Thyroid gland (tissue), 4 donors: ENCODE measurements at regions not wholly inside any gene's neighbourhood (a gene's known extent, or its start where the extent isn't known, plus 50 kb on each side); places are given as distances from the start of the nearest gene placed in this dataset.
"Not testable (repeated sequence)": the region's sequence is repeated elsewhere in the genome, so short reads cannot be mapped to it uniquely, and the experiment has no call there.

Source experiments
- DNase-seq, 2 donors: peaks; one replicate each; pipeline ENCODE4 v3.0.0-alpha.2; 2019
- H3K27ac ChIP-seq, 3 donors: fragments of 200-600 bp; sonication (generic); 1 replicate in 2 of 3; 2 replicates in 1 of 3; pipeline ENCODE4 v1.5.1; 2016 to 2019; ENCODE audit warnings: mild to moderate bottlenecking in 1 of 3, moderate library complexity in 1 of 3
- H3K27me3 ChIP-seq: fragments of 200-600 bp; sonication (generic); one replicate; pipeline ENCODE4 v1.5.1; 2019
- H3K36me3 ChIP-seq, 2 donors: fragments of 200-600 bp; sonication (generic); one replicate each; pipeline ENCODE4 v1.5.1; 2016 to 2019
- H3K4me1 ChIP-seq, 2 donors: fragments of 200-600 bp; sonication (generic); one replicate each; pipeline ENCODE4 v1.5.1; 2017 to 2019
- H3K4me3 ChIP-seq, 3 donors: fragments of 200-600 bp; sonication (generic); replicated peaks in 1 of 3; 1 replicate in 2 of 3; 2 replicates in 1 of 3; pipeline ENCODE4 v1.5.1; 2016; ENCODE audit warnings: mild to moderate bottlenecking in 1 of 3
- H3K9me3 ChIP-seq: fragments of 200-600 bp; sonication (generic); one replicate; pipeline ENCODE4 v1.5.1; 2017
- POLR2A ChIP-seq, 2 donors: fragments of 450-650 bp; IDR thresholded peaks; one replicate each; pipeline ENCODE4 v1.6.1; 2017; ENCODE audit warnings: antibody characterized with exemption in 2 of 2, mild to moderate bottlenecking in 2 of 2, moderate library complexity in 1 of 2
- WGBS, 2 donors: methylation state at CpG; one replicate each; pipeline ENCODE4 v1.1.5; 2017; 5-methylcytosine and 5-hydroxymethylcytosine counted together
- intact Hi-C: fragments of 100-400 bp; cut with DNase I; formaldehyde crosslinking; loops from one replicate; pipeline ENCODE4 v1.15.1; 2023
- TF ChIP-seq, protein P1 (sequence below), 6 experiments: fragments of 200-600 bp in 3 of 6; fragments of 450-650 bp in 3 of 6; sonication (generic) in 3 of 6; IDR thresholded peaks; one replicate each; pipeline ENCODE4 v1.5.1; 2016 to 2019; ENCODE audit warnings: antibody characterized with exemption in 6 of 6, mild to moderate bottlenecking in 2 of 6, inconsistent platforms in 1 of 6, moderate library complexity in 1 of 6

DNA sequence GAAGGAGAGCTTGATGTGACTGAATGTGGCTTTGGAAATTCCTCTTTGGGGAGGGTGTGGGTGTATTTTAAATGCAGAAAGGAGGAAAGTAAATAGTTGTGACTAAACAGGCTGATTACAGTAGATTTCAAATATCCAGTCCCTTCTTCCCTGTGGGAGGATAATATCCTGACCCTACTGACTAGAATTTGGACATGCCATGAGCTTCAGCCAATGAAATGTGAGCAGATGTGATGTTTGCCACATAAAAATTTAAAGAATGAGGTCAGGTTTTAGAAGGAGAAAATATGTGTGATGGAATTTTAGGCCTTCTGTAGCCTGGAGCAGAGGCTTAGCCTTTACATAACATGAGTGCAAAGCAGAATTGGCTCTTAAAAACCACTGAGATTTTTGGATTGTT, 1218.9 kb downstream of the ROBO2 start:
- TF ChIP-seq, protein P1, sequence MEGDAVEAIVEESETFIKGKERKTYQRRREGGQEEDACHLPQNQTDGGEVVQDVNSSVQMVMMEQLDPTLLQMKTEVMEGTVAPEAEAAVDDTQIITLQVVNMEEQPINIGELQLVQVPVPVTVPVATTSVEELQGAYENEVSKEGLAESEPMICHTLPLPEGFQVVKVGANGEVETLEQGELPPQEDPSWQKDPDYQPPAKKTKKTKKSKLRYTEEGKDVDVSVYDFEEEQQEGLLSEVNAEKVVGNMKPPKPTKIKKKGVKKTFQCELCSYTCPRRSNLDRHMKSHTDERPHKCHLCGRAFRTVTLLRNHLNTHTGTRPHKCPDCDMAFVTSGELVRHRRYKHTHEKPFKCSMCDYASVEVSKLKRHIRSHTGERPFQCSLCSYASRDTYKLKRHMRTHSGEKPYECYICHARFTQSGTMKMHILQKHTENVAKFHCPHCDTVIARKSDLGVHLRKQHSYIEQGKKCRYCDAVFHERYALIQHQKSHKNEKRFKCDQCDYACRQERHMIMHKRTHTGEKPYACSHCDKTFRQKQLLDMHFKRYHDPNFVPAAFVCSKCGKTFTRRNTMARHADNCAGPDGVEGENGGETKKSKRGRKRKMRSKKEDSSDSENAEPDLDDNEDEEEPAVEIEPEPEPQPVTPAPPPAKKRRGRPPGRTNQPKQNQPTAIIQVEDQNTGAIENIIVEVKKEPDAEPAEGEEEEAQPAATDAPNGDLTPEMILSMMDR (IDR thresholded peaks at IDR 0.05), result no peak
- no peak for TF ChIP-seq POLR2A (IDR thresholded peaks at IDR 0.05)
- Histone ChIP-seq H3K4me1 (no peaks in the 10 kb centered on the region), H3K36me3 (no peaks in the 10 kb centered on the region), H3K9me3 (no peaks in the 10 kb centered on the region), H3K27me3 (no peaks in the 10 kb centered on the region), H3K27ac (no peak overlapping the region), H3K4me3 (no peak overlapping the region)
- intact Hi-C loops, result no loop called here
- DNase-seq, result no peak

DNA sequence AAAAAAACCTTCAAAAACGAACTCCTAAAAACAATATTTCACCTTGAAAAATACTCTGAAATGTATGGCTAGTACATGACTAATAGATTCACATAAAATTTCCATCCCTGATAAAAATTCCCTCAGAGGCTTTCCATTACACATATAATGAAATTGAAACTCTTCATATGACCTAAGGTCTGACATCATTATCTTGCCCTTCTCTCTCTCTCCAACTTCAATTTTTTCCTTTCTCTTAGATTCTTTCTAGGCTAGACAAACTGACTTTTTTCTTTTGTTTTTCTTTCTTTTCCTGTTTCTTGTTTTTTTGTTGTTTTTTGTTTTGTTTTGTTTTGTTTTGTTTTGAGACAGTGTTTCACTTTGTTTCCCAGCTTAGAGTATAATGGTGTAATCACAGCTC, 1220.5 kb downstream of the ROBO2 start:
- no peaks in the 10 kb centered on the region for H3K36me3 ChIP-seq
- H3K27ac ChIP-seq, result no peak overlapping the region
- TF ChIP-seq POLR2A (IDR thresholded peaks at IDR 0.05), result no peak
- TF ChIP-seq, protein P1 (IDR thresholded peaks at IDR 0.05), result no peak
- no peak for DNase-seq
- H3K27me3 ChIP-seq, result no peaks in the 10 kb centered on the region
- H3K9me3 ChIP-seq, result no peaks in the 10 kb centered on the region
- 73 to 77% methylated on average over 1 of the region's 1 CpG for WGBS, 2 donors
- H3K4me3 ChIP-seq, result no peak overlapping the region
- H3K4me1 ChIP-seq, result no peaks in the 10 kb centered on the region
- intact Hi-C loops, result no loop called here

DNA sequence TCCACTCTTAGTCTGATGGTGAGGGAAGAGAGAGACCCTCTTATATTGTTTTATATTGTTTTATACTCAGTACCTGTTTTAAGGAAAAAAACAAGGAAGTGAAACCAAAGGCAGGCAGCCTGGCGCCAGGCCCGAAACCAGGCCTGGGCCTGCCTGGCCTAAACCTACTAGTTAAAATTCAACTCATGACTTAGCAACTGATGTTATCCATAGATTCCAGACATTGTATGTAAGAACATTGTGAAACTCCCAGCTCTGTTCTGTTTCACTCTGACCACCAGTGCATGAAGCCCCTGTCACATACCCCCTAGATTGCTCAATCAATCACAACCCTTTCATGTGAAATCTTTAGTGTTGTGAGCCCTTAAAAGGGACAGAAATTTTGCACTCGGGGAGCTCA, 1226.7 kb downstream of the ROBO2 start:
- H3K27me3 ChIP-seq, H3K27ac ChIP-seq, H3K9me3 ChIP-seq, H3K4me1 ChIP-seq, H3K4me3 ChIP-seq, intact Hi-C loops, DNase-seq, H3K36me3 ChIP-seq: not testable (repeated sequence)
- WGBS, 2 donors, result 91 to 97% methylated on average over 3 of the region's 3 CpGs

DNA sequence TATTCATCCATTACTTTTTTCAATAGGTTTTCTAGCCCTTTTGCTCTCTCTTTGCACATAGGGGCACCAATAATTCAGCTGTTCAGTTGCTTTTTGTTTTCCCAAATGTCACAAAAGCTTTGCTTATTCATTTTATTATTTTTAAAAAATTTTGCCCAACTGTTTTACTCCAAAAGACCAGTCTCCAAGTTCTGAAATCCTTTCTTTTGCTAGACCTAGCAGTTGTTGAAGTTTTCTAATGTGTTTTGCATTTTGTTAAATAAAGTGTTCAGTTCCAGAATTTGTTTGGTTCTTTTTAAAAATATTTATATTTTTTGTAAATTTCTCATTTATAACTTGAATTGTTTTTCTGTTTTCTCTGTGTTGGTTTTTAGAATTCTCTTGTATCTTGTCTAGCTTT, 1227.3 kb downstream of the ROBO2 start:
- H3K27ac ChIP-seq, result no peak overlapping the region
- TF ChIP-seq POLR2A (IDR thresholded peaks at IDR 0.05), result no peak
- TF ChIP-seq, protein P1 (IDR thresholded peaks at IDR 0.05), result no peak
- no peaks in the 10 kb centered on the region for H3K9me3 ChIP-seq
- no peak overlapping the region for H3K4me3 ChIP-seq
- H3K36me3 ChIP-seq, result no peaks in the 10 kb centered on the region
- no peaks in the 10 kb centered on the region for H3K4me1 ChIP-seq
- intact Hi-C loops, result no loop called here
- no peaks in the 10 kb centered on the region for H3K27me3 ChIP-seq
- no peak for DNase-seq

DNA sequence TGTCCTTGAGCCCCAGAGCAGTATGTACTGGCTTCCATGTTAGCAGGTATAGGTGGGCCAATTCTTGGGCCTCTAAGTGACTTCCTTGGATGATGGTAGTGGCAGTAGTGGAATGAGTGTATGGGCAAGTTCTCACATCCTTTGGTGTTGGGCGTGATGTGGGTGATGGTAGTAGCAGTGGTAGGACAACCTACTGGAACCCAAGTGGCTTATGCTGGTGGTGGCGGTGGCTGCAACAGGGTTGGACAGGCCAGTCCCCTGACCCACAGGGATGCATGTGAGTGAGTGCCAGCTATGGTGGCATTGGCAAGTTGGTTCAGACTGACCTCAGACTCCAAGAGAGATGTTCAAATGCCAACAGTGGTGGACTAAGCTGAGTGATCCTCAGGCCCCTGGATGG, 1228.2 kb downstream of the ROBO2 start:
- H3K9me3 ChIP-seq, result no peaks in the 10 kb centered on the region
- no peak for TF ChIP-seq POLR2A (IDR thresholded peaks at IDR 0.05)
- TF ChIP-seq, protein P1 (IDR thresholded peaks at IDR 0.05), result no peak
- WGBS, 2 donors, result 68 to 94% methylated on average over 2 of the region's 2 CpGs
- no peaks in the 10 kb centered on the region for H3K27me3 ChIP-seq
- H3K36me3 ChIP-seq, result no peaks in the 10 kb centered on the region
- H3K27ac ChIP-seq, result no peak overlapping the region
- intact Hi-C loops, result no loop called here
- H3K4me3 ChIP-seq, result no peak overlapping the region
- no peaks in the 10 kb centered on the region for H3K4me1 ChIP-seq
- DNase-seq, result no peak
